WTC11 (cell line): ENCODE measurements at regions not wholly inside any gene's neighbourhood (a gene's known extent, or its start where the extent isn't known, plus 50 kb on each side); places are given as distances from the start of the nearest gene placed in this dataset.

ENCODE experiments used
- ATAC-seq: fragments of 200-7000 bp; cut with Tn5 transposase; 2 replicates; pipeline ENCODE4 v1.10.0; 2021; ENCODE audit warnings: mild to moderate bottlenecking, moderate library complexity
- CTCF ChIA-PET: fragments of 300-600 bp; sonication (Branson Sonifier 250); formaldehyde crosslinking; loops from one replicate; lab custom pipeline; 2021; ENCODE audit warnings: antibody characterized with exemption; lab: Charles Lee
- POLR2A ChIA-PET: fragments of 350-600 bp; sonication (Branson Sonifier 250); formaldehyde crosslinking; loops from one replicate; lab custom pipeline; 2021; ENCODE audit warnings: antibody characterized with exemption; lab: Charles Lee
- DNase-seq: peaks from one replicate; pipeline ENCODE4 v3.0.0; 2021; ENCODE audit warnings: low spot score
- H3K27ac Mint-ChIP-seq: 2 replicates; pipeline ENCODE4 v1.8.0; 2021; ENCODE audit warnings: mixed read lengths
- H3K27me3 Mint-ChIP-seq: 2 replicates; pipeline ENCODE4 v1.8.0; 2021; ENCODE audit warnings: low read depth, mild to moderate bottlenecking, moderate library complexity, mixed read lengths
- H3K36me3 Mint-ChIP-seq: 2 replicates; pipeline ENCODE4 v1.8.0; 2021; ENCODE audit warnings: mixed read lengths
- H3K4me1 Mint-ChIP-seq: 2 replicates; pipeline ENCODE4 v1.8.0; 2022; ENCODE audit warnings: mixed read lengths
- H3K4me3 Mint-ChIP-seq: 2 replicates; pipeline ENCODE4 v1.8.0; 2021; ENCODE audit warnings: mild to moderate bottlenecking, moderate library complexity, mixed read lengths
- H3K9me3 Mint-ChIP-seq: 2 replicates; pipeline ENCODE4 v1.8.0; 2021; ENCODE audit warnings: mixed read lengths
- ATF1 ChIP-seq: sonication (generic); formaldehyde crosslinking; IDR thresholded peaks from 2 replicates; pipeline ENCODE4 v1.8.1; 2023; ENCODE audit warnings: mild to moderate bottlenecking, moderate library complexity, missing genetic modification reagents
- ATF6 ChIP-seq: sonication (generic); formaldehyde crosslinking; IDR thresholded peaks from 2 replicates; pipeline ENCODE4 v1.8.1; 2023; ENCODE audit warnings: mild to moderate bottlenecking, missing genetic modification reagents
- CBFB ChIP-seq: sonication (generic); formaldehyde crosslinking; IDR thresholded peaks from 2 replicates; pipeline ENCODE4 v1.8.1; 2022; ENCODE audit warnings: mild to moderate bottlenecking, low read depth, missing genetic modification reagents
- CREM ChIP-seq: sonication (generic); formaldehyde crosslinking; IDR thresholded peaks from 2 replicates; pipeline ENCODE4 v1.8.1; 2022; ENCODE audit warnings: mild to moderate bottlenecking, missing genetic modification reagents, moderate library complexity
- E2F1 ChIP-seq: sonication (generic); formaldehyde crosslinking; IDR thresholded peaks from 2 replicates; pipeline ENCODE4 v1.8.0; 2022; ENCODE audit warnings: mild to moderate bottlenecking, missing genetic modification reagents
- FOXP1 ChIP-seq: sonication (generic); formaldehyde crosslinking; IDR thresholded peaks from 2 replicates; pipeline ENCODE4 v1.8.0; 2022; ENCODE audit warnings: missing genetic modification reagents, mild to moderate bottlenecking, moderate library complexity, borderline replicate concordance
- HMGA2 ChIP-seq: fragments of 250-450 bp; sonication (Bioruptor Pico); IDR thresholded peaks from 2 replicates; pipeline ENCODE4 v1.4.0; 2021; ENCODE audit warnings: mild to moderate bottlenecking, moderate library complexity
- MXD4 ChIP-seq: fragments of 250-450 bp; sonication (Bioruptor Pico); IDR thresholded peaks from 2 replicates; pipeline ENCODE4 v1.8.0; 2021; ENCODE audit warnings: mild to moderate bottlenecking, moderate library complexity, borderline replicate concordance
- OVOL2 ChIP-seq: fragments of 250-450 bp; sonication (Bioruptor Pico); IDR thresholded peaks from 2 replicates; pipeline ENCODE4 v1.9.0; 2021; ENCODE audit warnings: mild to moderate bottlenecking, borderline replicate concordance
- PRRX2 ChIP-seq: fragments of 250-450 bp; sonication (Bioruptor Pico); IDR thresholded peaks from 2 replicates; pipeline ENCODE4 v1.8.0; 2021; ENCODE audit warnings: mild to moderate bottlenecking
- SOX15 ChIP-seq: fragments of 250-450 bp; sonication (Bioruptor Pico); IDR thresholded peaks from 2 replicates; pipeline ENCODE4 v1.9.0; 2021; ENCODE audit warnings: mild to moderate bottlenecking
- TEAD4 ChIP-seq: sonication (generic); formaldehyde crosslinking; IDR thresholded peaks from 2 replicates; pipeline ENCODE4 v1.8.0; 2022; ENCODE audit warnings: mild to moderate bottlenecking, missing genetic modification reagents
- ZBTB43 ChIP-seq: sonication (generic); formaldehyde crosslinking; IDR thresholded peaks from 2 replicates; pipeline ENCODE4 v1.8.1; 2023; ENCODE audit warnings: mild to moderate bottlenecking, missing genetic modification reagents
- ZNF138 ChIP-seq: sonication (generic); formaldehyde crosslinking; conservative IDR thresholded peaks from 2 replicates; pipeline ENCODE4 v1.8.1; 2022; ENCODE audit warnings: mild to moderate bottlenecking, moderate library complexity, missing genetic modification reagents
- ZNF232 ChIP-seq: sonication (generic); formaldehyde crosslinking; IDR thresholded peaks from 2 replicates; pipeline ENCODE4 v1.8.0; 2022; ENCODE audit warnings: mild to moderate bottlenecking, missing genetic modification reagents
- ZNF425 ChIP-seq: fragments of 250-450 bp; sonication (Bioruptor Pico); conservative IDR thresholded peaks from 2 replicates; pipeline ENCODE4 v1.9.0; 2021; ENCODE audit warnings: mild to moderate bottlenecking
- ZNF532 ChIP-seq: fragments of 250-450 bp; sonication (Bioruptor Pico); IDR thresholded peaks from 2 replicates; pipeline ENCODE4 v1.9.0; 2021; ENCODE audit warnings: mild to moderate bottlenecking, borderline replicate concordance
- TF ChIP-seq, protein P1 (sequence below): sonication (generic); formaldehyde crosslinking; IDR thresholded peaks from 2 replicates; pipeline ENCODE4 v1.8.1; 2022; ENCODE audit warnings: mild to moderate bottlenecking, moderate library complexity, missing genetic modification reagents
- TF ChIP-seq, protein P2 (sequence below): fragments of 250-450 bp; sonication (Bioruptor Pico); IDR thresholded peaks from 2 replicates; pipeline ENCODE4 v2.1.2; 2022; ENCODE audit warnings: mild to moderate bottlenecking, moderate library complexity

GRCh38 chr4:53713296-53713695 is 122.0 kb upstream of the LNX1 start:
- H3K27ac Mint-ChIP-seq: no peak overlapping the region
- TF ChIP-seq ZNF532: no peak
- no peak for TF ChIP-seq CBFB (CRISPR knock-in tag)
- TF ChIP-seq FOXP1: no peak
- TF ChIP-seq E2F1 (CRISPR knock-in tag): no peak
- TF ChIP-seq OVOL2 (CRISPR knock-in tag): no peak
- no peak for TF ChIP-seq SOX15
- DNase-seq (no peak), ATAC-seq (no peak)
- CTCF ChIA-PET: interaction anchor here (3.3 kb wide), 1 partner anchor 520 kb away, joined by 25 read pairs; no protein-coding TSS in a partner anchor
- H3K9me3 Mint-ChIP-seq: 0 out of 2 replicates have a peak, but pooled peaks cover under 1% of the 10 kb centered on the region
- no peak overlapping the region for H3K4me3 Mint-ChIP-seq
- peaks cover 13% of the 10 kb centered on the region; the same call in 1 of the 2 replicates for H3K4me1 Mint-ChIP-seq
- POLR2A ChIA-PET: no interaction called here
- no peaks in the 10 kb centered on the region for H3K36me3 Mint-ChIP-seq
- H3K27me3 Mint-ChIP-seq: no peaks in the 10 kb centered on the region

GRCh38 chr4:53712408-53713020 is 121.2 kb upstream of the LNX1 start:
- no peaks in the 10 kb centered on the region for H3K36me3 Mint-ChIP-seq
- TF ChIP-seq TEAD4 (CRISPR knock-in tag) (no peak), HMGA2 (CRISPR knock-in tag) (no peak)
- H3K9me3 Mint-ChIP-seq: 0 out of 2 replicates have a peak, but pooled peaks cover 6% of the 10 kb centered on the region
- no peak overlapping the region for H3K27ac Mint-ChIP-seq
- H3K27me3 Mint-ChIP-seq: no peaks in the 10 kb centered on the region
- H3K4me1 Mint-ChIP-seq: peaks cover 18% of the 10 kb centered on the region; the same call in 1 of the 2 replicates
- no peak for ATAC-seq
- CTCF ChIA-PET: interaction anchor here (3.3 kb wide), 1 partner anchor 521 kb away, joined by 25 read pairs; no protein-coding TSS in a partner anchor
- POLR2A ChIA-PET: no interaction called here
- DNase-seq: no peak
- no peak overlapping the region for H3K4me3 Mint-ChIP-seq

DNA sequence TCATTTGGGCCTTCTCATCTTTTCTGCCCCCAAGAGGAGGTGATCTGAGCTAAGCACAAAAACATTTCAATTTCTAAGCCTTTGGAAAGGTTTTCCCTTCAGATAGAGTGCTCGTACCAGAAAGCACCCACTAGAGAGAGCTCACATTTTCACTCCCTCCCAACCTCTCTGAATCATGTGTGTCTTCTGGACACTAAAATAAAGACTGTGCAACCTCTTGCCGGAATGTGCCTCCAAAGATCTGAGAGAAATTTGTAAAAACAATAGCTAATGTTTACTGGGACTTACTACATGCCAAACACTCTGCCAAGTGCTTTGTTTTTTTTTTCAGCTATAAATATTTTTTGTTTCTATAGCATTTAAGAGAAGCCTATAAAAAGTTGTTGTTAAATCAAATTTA is 120.6 kb upstream of the LNX1 start:
- TF ChIP-seq, protein P1, sequence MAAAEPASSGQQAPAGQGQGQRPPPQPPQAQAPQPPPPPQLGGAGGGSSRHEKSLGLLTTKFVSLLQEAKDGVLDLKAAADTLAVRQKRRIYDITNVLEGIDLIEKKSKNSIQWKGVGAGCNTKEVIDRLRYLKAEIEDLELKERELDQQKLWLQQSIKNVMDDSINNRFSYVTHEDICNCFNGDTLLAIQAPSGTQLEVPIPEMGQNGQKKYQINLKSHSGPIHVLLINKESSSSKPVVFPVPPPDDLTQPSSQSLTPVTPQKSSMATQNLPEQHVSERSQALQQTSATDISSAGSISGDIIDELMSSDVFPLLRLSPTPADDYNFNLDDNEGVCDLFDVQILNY (CRISPR knock-in tag): no peak
- TF ChIP-seq ATF1 (CRISPR knock-in tag) (no peak), ZBTB43 (CRISPR knock-in tag) (no peak), CREM (CRISPR knock-in tag) (no peak), PRRX2 (CRISPR knock-in tag) (no peak), ZNF138 (CRISPR knock-in tag) (no peak), ZNF425 (CRISPR knock-in tag) (no peak), MXD4 (CRISPR knock-in tag) (no peak), ATF6 (CRISPR knock-in tag) (no peak), ZNF232 (CRISPR knock-in tag) (no peak)
- TF ChIP-seq, protein P2, sequence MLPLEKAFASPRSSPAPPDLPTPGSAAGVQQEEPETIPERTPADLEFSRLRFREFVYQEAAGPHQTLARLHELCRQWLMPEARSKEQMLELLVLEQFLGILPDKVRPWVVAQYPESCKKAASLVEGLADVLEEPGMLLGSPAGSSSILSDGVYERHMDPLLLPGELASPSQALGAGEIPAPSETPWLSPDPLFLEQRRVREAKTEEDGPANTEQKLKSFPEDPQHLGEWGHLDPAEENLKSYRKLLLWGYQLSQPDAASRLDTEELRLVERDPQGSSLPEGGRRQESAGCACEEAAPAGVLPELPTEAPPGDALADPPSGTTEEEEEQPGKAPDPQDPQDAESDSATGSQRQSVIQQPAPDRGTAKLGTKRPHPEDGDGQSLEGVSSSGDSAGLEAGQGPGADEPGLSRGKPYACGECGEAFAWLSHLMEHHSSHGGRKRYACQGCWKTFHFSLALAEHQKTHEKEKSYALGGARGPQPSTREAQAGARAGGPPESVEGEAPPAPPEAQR (CRISPR knock-in tag): no peak
- ChIA-PET CTCF (interaction anchor here (3.3 kb wide), 1 partner anchor 522 kb away, joined by 25 read pairs; no protein-coding TSS in a partner anchor), POLR2A (no interaction called here)
- no peaks in the 10 kb centered on the region for H3K27me3 Mint-ChIP-seq
- no peak overlapping the region for H3K27ac Mint-ChIP-seq
- H3K4me1 Mint-ChIP-seq: peaks cover 16% of the 10 kb centered on the region; the same call in 1 of the 2 replicates
- H3K4me3 Mint-ChIP-seq: no peak overlapping the region
- ATAC-seq: no peak
- 0 out of 2 replicates have a peak, but pooled peaks cover 6% of the 10 kb centered on the region for H3K9me3 Mint-ChIP-seq
- no peaks in the 10 kb centered on the region for H3K36me3 Mint-ChIP-seq
- no peak for DNase-seq
